ENCODE measurements at regions not wholly inside any gene's neighbourhood (a gene's known extent, or its start where the extent isn't known, plus 50 kb on each side); places are given as distances from the start of the nearest gene placed in this dataset.

GRCh38 chr5:60489377-60489776 is 210.6 kb downstream of the DEPDC1B start:
- H3K4me3 ChIP-seq, result no peak overlapping the region
- no peaks in the 10 kb centered on the region for H3K27me3 ChIP-seq (replicated peaks in 1 of 7)
- no peak for DNase-seq
- peaks cover 0 to 6% (median 0%) of the 10 kb centered on the region in 6 donors for H3K4me1 ChIP-seq
- H3K9me3 ChIP-seq, result peaks cover 0 to 4% (median 0%) of the 10 kb centered on the region in 8 donors
- TF ChIP-seq POLR2A (IDR thresholded peaks at IDR 0.05) (no peak), CTCF (IDR thresholded peaks at IDR 0.05 in 8 of 11, conservative IDR thresholded peaks at IDR 0.05 in 3 of 11) (no peak), POLR2AphosphoS5 (IDR thresholded peaks at IDR 0.05) (no peak)
- H3K36me3 ChIP-seq, result no peaks in the 10 kb centered on the region
- WGBS, 5 donors, result 65 to 86% (median 78%) methylated on average over 2 of the region's 2 CpGs
- no peak overlapping the region for H3K27ac ChIP-seq
- intact Hi-C loops (cut with DNase I; ENCODE audit: low total_unique reads), result no loop called here

GRCh38 chr5:60488466-60489130 is 211.4 kb downstream of the DEPDC1B start:
- no peaks in the 10 kb centered on the region for H3K4me1 ChIP-seq
- 82 to 92% (median 87%) methylated on average over 6 of the region's 6 CpGs for WGBS, 5 donors
- DNase-seq, result no peak
- intact Hi-C loops (cut with DNase I; ENCODE audit: low total_unique reads), result no loop called here
- TF ChIP-seq CTCF (IDR thresholded peaks at IDR 0.05 in 8 of 11, conservative IDR thresholded peaks at IDR 0.05 in 3 of 11), result no peak
- TF ChIP-seq POLR2A (IDR thresholded peaks at IDR 0.05), result no peak
- TF ChIP-seq POLR2AphosphoS5 (IDR thresholded peaks at IDR 0.05), result no peak
- no peaks in the 10 kb centered on the region for H3K36me3 ChIP-seq
- H3K27me3 ChIP-seq (replicated peaks in 1 of 7), result no peaks in the 10 kb centered on the region
- no peak overlapping the region for H3K4me3 ChIP-seq
- H3K27ac ChIP-seq, result no peak overlapping the region
- peaks cover 0 to 4% (median 0%) of the 10 kb centered on the region in 8 donors for H3K9me3 ChIP-seq

DNA sequence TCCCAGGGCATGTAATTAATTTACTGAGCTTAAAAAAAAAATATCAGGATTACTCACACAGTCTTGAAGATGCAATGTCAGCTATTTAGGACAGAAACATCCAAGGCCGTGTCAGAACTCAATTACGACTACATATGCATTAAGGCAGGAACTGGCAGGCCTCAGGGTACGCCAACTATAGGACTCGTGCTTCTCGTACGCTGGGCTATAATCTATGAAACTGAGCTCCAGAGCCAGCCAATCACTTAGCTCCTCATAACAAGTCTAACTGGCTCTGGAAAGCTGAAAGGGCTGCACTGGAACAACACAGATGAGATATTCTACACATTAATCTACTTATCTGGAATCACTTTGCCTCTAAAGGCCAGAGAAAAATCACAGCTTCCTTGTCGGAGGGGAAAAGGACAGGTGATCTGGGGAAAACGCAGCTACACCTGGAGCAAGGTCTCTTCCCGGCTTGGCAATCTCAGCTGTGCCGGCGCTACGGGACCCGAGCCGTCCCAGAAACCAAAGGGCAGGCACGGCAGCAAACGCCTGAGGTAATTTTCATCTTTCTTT is 212.0 kb downstream of the DEPDC1B start:
- Histone ChIP-seq H3K27me3 (replicated peaks in 1 of 7) (no peaks in the 10 kb centered on the region), H3K4me1 (no peaks in the 10 kb centered on the region), H3K27ac (no peak overlapping the region), H3K4me3 (no peak overlapping the region), H3K36me3 (no peaks in the 10 kb centered on the region), H3K9me3 (peaks cover 0 to 4% (median 0%) of the 10 kb centered on the region in 8 donors)
- intact Hi-C loops (cut with DNase I; ENCODE audit: low total_unique reads), result no loop called here
- 82 to 86% (median 85%) methylated on average over 16 of the region's 16 CpGs for WGBS, 5 donors
- no peak for TF ChIP-seq CTCF (IDR thresholded peaks at IDR 0.05 in 8 of 11, conservative IDR thresholded peaks at IDR 0.05 in 3 of 11)
- TF ChIP-seq POLR2A (IDR thresholded peaks at IDR 0.05), result no peak
- TF ChIP-seq POLR2AphosphoS5 (IDR thresholded peaks at IDR 0.05), result no peak
- no peak for DNase-seq

DNA sequence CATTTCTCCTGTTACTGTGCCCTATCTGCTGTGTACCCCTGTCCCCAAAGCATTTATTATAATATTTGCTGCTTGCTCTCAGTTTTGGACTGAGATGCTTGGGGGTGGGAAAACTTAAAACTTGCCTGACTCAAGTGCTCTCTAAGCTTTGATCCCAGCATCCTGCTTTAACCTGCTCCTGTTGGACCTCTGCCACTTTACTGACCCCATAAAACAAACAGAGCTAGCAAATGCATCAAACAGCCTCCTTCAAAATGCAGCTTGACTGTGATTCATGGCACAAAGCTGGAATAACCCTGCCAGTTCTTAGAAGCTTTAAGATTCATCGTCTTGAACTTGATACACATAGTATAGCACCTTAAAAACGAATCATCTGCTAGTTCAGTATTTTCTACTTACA is 212.5 kb downstream of the DEPDC1B start:
- H3K36me3 ChIP-seq, result no peaks in the 10 kb centered on the region
- H3K27me3 ChIP-seq (replicated peaks in 1 of 7), result no peaks in the 10 kb centered on the region
- intact Hi-C loops (cut with DNase I; ENCODE audit: low total_unique reads), result no loop called here
- DNase-seq, result no peak
- H3K4me1 ChIP-seq, result no peaks in the 10 kb centered on the region
- no peak overlapping the region for H3K27ac ChIP-seq
- TF ChIP-seq POLR2AphosphoS5 (IDR thresholded peaks at IDR 0.05), result no peak
- TF ChIP-seq POLR2A (IDR thresholded peaks at IDR 0.05), result no peak
- TF ChIP-seq CTCF (IDR thresholded peaks at IDR 0.05 in 8 of 11, conservative IDR thresholded peaks at IDR 0.05 in 3 of 11), result no peak
- WGBS, 5 donors, result 66 to 85% (median 79%) methylated on average over 2 of the region's 2 CpGs
- H3K9me3 ChIP-seq, result peaks cover 0 to 3% (median 0%) of the 10 kb centered on the region in 8 donors
- H3K4me3 ChIP-seq, result no peak overlapping the region

Data from spleen (tissue), 11 donors.